HL-60 (cell line): ENCODE measurements at regions not wholly inside any gene's neighbourhood (a gene's known extent, or its start where the extent isn't known, plus 50 kb on each side); places are given as distances from the start of the nearest gene placed in this dataset.

Source experiments
- GABPA ChIP-seq: IDR thresholded peaks from 2 replicates; pipeline ENCODE4 v1.6.1; 2012; ENCODE audit warnings: low read depth
- POLR2AphosphoS5 ChIP-seq: IDR thresholded peaks from 2 replicates; pipeline ENCODE4 v1.6.1; 2012; ENCODE audit warnings: low read depth
- SPI1 ChIP-seq: IDR thresholded peaks from 2 replicates; pipeline ENCODE4 v1.6.1; 2012; ENCODE audit warnings: low read depth, mild to moderate bottlenecking, borderline replicate concordance
- TF ChIP-seq, protein P1 (sequence below): IDR thresholded peaks from one replicate; pipeline ENCODE4 v1.5.1; 2011; ENCODE audit warnings: low read length, control low read depth, inconsistent platforms; ENCODE audit not compliant: insufficient read depth
- TF ChIP-seq, protein P2 (sequence below): IDR thresholded peaks from 2 replicates; pipeline ENCODE4 v1.6.1; 2012; ENCODE audit warnings: low read depth; ENCODE audit not compliant: insufficient replicate concordance

DNA sequence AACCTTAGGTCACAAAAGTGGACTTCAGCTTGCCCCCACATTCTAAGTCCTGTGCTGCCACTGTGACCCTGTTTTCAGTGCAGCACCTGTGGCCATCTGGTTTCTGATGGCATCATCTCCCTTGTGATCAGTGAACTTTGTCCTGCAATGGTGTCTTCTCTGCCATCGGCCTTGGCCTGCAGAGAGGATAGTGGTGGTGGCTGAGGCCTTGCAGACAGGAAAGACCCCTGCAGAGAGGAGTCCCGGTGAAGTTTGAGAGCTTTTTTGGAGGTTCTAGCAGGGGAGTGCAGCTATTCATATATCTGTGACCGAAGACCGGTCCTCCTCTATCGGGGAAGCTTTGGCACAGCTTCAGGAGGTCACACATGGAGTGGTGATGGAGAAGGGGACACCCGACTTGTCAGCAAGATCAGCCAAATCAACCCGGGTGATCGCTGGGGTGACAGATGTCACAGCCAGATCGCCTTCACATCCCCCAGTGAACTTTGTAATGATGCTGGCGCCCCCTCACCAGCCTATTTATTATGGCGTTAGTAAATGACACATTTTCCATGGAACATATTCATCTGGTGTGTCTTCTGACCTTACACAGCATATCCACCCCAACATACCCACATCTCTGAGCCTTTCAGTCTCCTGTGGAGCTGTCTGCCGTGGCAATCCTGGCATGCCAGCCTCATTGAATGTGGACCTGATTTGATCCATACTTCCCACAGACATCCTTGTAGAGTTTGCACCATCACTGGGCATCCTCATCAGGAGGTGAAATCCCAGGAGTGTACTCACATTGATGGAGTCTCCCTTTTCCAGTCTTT is 136.1 kb downstream of the PAPOLA start:
- TF ChIP-seq, protein P1, sequence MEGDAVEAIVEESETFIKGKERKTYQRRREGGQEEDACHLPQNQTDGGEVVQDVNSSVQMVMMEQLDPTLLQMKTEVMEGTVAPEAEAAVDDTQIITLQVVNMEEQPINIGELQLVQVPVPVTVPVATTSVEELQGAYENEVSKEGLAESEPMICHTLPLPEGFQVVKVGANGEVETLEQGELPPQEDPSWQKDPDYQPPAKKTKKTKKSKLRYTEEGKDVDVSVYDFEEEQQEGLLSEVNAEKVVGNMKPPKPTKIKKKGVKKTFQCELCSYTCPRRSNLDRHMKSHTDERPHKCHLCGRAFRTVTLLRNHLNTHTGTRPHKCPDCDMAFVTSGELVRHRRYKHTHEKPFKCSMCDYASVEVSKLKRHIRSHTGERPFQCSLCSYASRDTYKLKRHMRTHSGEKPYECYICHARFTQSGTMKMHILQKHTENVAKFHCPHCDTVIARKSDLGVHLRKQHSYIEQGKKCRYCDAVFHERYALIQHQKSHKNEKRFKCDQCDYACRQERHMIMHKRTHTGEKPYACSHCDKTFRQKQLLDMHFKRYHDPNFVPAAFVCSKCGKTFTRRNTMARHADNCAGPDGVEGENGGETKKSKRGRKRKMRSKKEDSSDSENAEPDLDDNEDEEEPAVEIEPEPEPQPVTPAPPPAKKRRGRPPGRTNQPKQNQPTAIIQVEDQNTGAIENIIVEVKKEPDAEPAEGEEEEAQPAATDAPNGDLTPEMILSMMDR, result no peak
- TF ChIP-seq POLR2AphosphoS5, result no peak
- TF ChIP-seq, protein P2, sequence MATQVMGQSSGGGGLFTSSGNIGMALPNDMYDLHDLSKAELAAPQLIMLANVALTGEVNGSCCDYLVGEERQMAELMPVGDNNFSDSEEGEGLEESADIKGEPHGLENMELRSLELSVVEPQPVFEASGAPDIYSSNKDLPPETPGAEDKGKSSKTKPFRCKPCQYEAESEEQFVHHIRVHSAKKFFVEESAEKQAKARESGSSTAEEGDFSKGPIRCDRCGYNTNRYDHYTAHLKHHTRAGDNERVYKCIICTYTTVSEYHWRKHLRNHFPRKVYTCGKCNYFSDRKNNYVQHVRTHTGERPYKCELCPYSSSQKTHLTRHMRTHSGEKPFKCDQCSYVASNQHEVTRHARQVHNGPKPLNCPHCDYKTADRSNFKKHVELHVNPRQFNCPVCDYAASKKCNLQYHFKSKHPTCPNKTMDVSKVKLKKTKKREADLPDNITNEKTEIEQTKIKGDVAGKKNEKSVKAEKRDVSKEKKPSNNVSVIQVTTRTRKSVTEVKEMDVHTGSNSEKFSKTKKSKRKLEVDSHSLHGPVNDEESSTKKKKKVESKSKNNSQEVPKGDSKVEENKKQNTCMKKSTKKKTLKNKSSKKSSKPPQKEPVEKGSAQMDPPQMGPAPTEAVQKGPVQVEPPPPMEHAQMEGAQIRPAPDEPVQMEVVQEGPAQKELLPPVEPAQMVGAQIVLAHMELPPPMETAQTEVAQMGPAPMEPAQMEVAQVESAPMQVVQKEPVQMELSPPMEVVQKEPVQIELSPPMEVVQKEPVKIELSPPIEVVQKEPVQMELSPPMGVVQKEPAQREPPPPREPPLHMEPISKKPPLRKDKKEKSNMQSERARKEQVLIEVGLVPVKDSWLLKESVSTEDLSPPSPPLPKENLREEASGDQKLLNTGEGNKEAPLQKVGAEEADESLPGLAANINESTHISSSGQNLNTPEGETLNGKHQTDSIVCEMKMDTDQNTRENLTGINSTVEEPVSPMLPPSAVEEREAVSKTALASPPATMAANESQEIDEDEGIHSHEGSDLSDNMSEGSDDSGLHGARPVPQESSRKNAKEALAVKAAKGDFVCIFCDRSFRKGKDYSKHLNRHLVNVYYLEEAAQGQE, result no peak
- TF ChIP-seq GABPA, result no peak
- TF ChIP-seq SPI1, result no peak
